Gastroesophageal sphincter (tissue), 3 donors: ENCODE measurements at regions not wholly inside any gene's neighbourhood (a gene's known extent, or its start where the extent isn't known, plus 50 kb on each side); places are given as distances from the start of the nearest gene placed in this dataset.

Source experiments
- CTCF ChIP-seq, 4 experiments: fragments of 200-600 bp in 2 of 4; fragments of 450-650 bp in 2 of 4; sonication (generic) in 1 of 4; IDR thresholded peaks; one replicate each; pipeline ENCODE4 v1.5.1; 2017 to 2019; ENCODE audit warnings: antibody characterized with exemption in 4 of 4, mild to moderate bottlenecking in 2 of 4, moderate library complexity in 2 of 4
- POLR2A ChIP-seq, 2 donors: fragments of 450-650 bp; IDR thresholded peaks; one replicate each; pipeline ENCODE4 v1.6.1; 2017; ENCODE audit warnings: antibody characterized with exemption in 2 of 2, mild to moderate bottlenecking in 2 of 2, moderate library complexity in 1 of 2

GRCh38 chr11:8772571-8773519 is 90.3 kb downstream of the RPL27A start:
- no peak for TF ChIP-seq CTCF (IDR thresholded peaks at IDR 0.05)
- no peak for TF ChIP-seq POLR2A (IDR thresholded peaks at IDR 0.05)
